H9 (cell line): ENCODE measurements at regions not wholly inside any gene's neighbourhood (a gene's known extent, or its start where the extent isn't known, plus 50 kb on each side); places are given as distances from the start of the nearest gene placed in this dataset.

ENCODE experiments used
- DNase-seq: peaks from one replicate; pipeline ENCODE4 v3.0.0-alpha.2; 2017
- H2AFZ ChIP-seq: one replicate; pipeline ENCODE4 v1.6.1; 2013; ENCODE audit warnings: mild to moderate bottlenecking, low read length, control low read depth, moderate library complexity
- H2AK5ac ChIP-seq: 2 replicates; pipeline ENCODE4 v1.6.1; 2013; ENCODE audit warnings: low read length, control low read depth, mixed read lengths; ENCODE audit not compliant: insufficient read length
- H2BK120ac ChIP-seq: one replicate; pipeline ENCODE4 v1.6.1; 2013; ENCODE audit warnings: low read depth, mild to moderate bottlenecking, low read length, control low read depth, inconsistent platforms; ENCODE audit not compliant: poor library complexity, severe bottlenecking
- H2BK12ac ChIP-seq: 2 replicates; pipeline ENCODE4 v1.6.1; 2013; ENCODE audit warnings: low read length, control low read depth, mixed read lengths, low read depth; ENCODE audit not compliant: insufficient read length
- H2BK15ac ChIP-seq: 2 replicates; pipeline ENCODE4 v1.6.1; 2013; ENCODE audit warnings: low read depth, low read length, control low read depth
- H2BK20ac ChIP-seq: one replicate; pipeline ENCODE4 v1.6.1; 2013; ENCODE audit warnings: low read depth, mild to moderate bottlenecking, low read length, control low read depth, inconsistent platforms; ENCODE audit not compliant: poor library complexity, severe bottlenecking
- H2BK5ac ChIP-seq: 2 replicates; pipeline ENCODE4 v1.6.1; 2013; ENCODE audit warnings: low read length, control low read depth, mixed read lengths; ENCODE audit not compliant: insufficient read length
- H3K14ac ChIP-seq: 2 replicates; pipeline ENCODE4 v1.6.1; 2013; ENCODE audit warnings: low read length, control low read depth; ENCODE audit not compliant: insufficient read depth
- H3K18ac ChIP-seq: 2 replicates; pipeline ENCODE4 v1.6.1; 2013; ENCODE audit warnings: low read depth, mild to moderate bottlenecking, mixed read lengths, low read length, control low read depth; ENCODE audit not compliant: insufficient read length
- H3K23ac ChIP-seq: 2 replicates; pipeline ENCODE4 v1.6.1; 2013; ENCODE audit warnings: low read length, control low read depth, mixed read lengths, low read depth; ENCODE audit not compliant: insufficient read length
- H3K23me2 ChIP-seq: 2 replicates; pipeline ENCODE4 v1.6.1; 2013; ENCODE audit warnings: low read depth, mild to moderate bottlenecking, mixed read lengths, low read length, control low read depth; ENCODE audit not compliant: insufficient read length, poor library complexity, severe bottlenecking
- H3K27ac ChIP-seq: 2 replicates; pipeline ENCODE4 v1.5.1; 2013; ENCODE audit warnings: low read length, control low read depth, mixed read lengths, low read depth; ENCODE audit not compliant: insufficient read length
- H3K27me3 ChIP-seq: 2 replicates; pipeline ENCODE4 v1.6.1; 2013; ENCODE audit warnings: low read length, control low read depth, inconsistent platforms; ENCODE audit not compliant: insufficient read depth
- H3K4ac ChIP-seq: 2 replicates; pipeline ENCODE4 v1.6.1; 2013; ENCODE audit warnings: low read depth, mild to moderate bottlenecking, control low read depth, inconsistent platforms, low read length, moderate library complexity
- H3K4me1 ChIP-seq: 2 replicates; pipeline ENCODE4 v1.6.1; 2013; ENCODE audit warnings: low read length, control low read depth, inconsistent platforms; ENCODE audit not compliant: insufficient read depth
- H3K4me2 ChIP-seq: 2 replicates; pipeline ENCODE4 v1.6.1; 2013; ENCODE audit warnings: low read length, control low read depth, mixed read lengths; ENCODE audit not compliant: insufficient read length, insufficient read depth
- H3K56ac ChIP-seq: 2 replicates; pipeline ENCODE4 v1.6.1; 2013; ENCODE audit warnings: low read depth, mild to moderate bottlenecking, mixed read lengths, low read length, control low read depth; ENCODE audit not compliant: insufficient read length
- H3K79me1 ChIP-seq: 2 replicates; pipeline ENCODE4 v1.6.1; 2013; ENCODE audit warnings: low read depth, mild to moderate bottlenecking, moderate library complexity, low read length, control low read depth, inconsistent platforms; ENCODE audit not compliant: insufficient read depth, poor library complexity, severe bottlenecking
- H3K79me2 ChIP-seq: 2 replicates; pipeline ENCODE4 v1.6.1; 2013; ENCODE audit warnings: low read length, control low read depth, inconsistent platforms; ENCODE audit not compliant: insufficient read depth
- H3K9ac ChIP-seq: 2 replicates; pipeline ENCODE4 v1.6.1; 2013; ENCODE audit warnings: low read length, control low read depth, mixed read lengths; ENCODE audit not compliant: insufficient read length; ENCODE audit errors: extremely low read depth
- H3K9me3 ChIP-seq: one replicate; pipeline ENCODE4 v1.6.1; 2013; ENCODE audit warnings: low read depth, low read length, inconsistent platforms; ENCODE audit not compliant: control insufficient read depth
- H3T11ph ChIP-seq: one replicate; pipeline ENCODE4 v1.6.1; 2013; ENCODE audit warnings: mild to moderate bottlenecking, low read length, control low read depth, inconsistent platforms
- H4K20me1 ChIP-seq: one replicate; pipeline ENCODE4 v1.6.1; 2013; ENCODE audit not compliant: control insufficient read depth, insufficient read length, insufficient read depth
- H4K5ac ChIP-seq: 2 replicates; pipeline ENCODE4 v1.6.1; 2013; ENCODE audit warnings: low read depth, mild to moderate bottlenecking, mixed read lengths, low read length, control low read depth; ENCODE audit not compliant: insufficient read length
- H4K8ac ChIP-seq: replicated peaks from 2 replicates; pipeline ENCODE4 v1.6.1; 2013; ENCODE audit warnings: low read length, control low read depth, mixed read lengths, low read depth; ENCODE audit not compliant: insufficient read length
- H4K91ac ChIP-seq: 2 replicates; pipeline ENCODE4 v1.6.1; 2013; ENCODE audit warnings: low read depth, mild to moderate bottlenecking, moderate library complexity, mixed read lengths, low read length, control low read depth; ENCODE audit not compliant: insufficient read length
- H3K27ac Mint-ChIP-seq, 3 experiments: 2 replicates in 2 of 3; 3 replicates in 1 of 3; pipeline ENCODE4 v1.8.0; 2020 to 2021; ENCODE audit warnings: mixed read lengths in 3 of 3, mild to moderate bottlenecking in 1 of 3, moderate library complexity in 1 of 3
- H3K27me3 Mint-ChIP-seq: 2 replicates; pipeline ENCODE4 v1.8.0; 2021; ENCODE audit warnings: low read depth, mild to moderate bottlenecking, moderate library complexity, mixed read lengths
- H3K36me3 Mint-ChIP-seq, 3 experiments: 2 replicates in 2 of 3; 3 replicates in 1 of 3; pipeline ENCODE4 v1.8.0; 2020 to 2021; ENCODE audit warnings: low read depth in 3 of 3, mixed read lengths in 3 of 3; ENCODE audit not compliant: insufficient read depth in 1 of 3
- H3K4me1 Mint-ChIP-seq, 2 experiments: 2 replicates each; pipeline ENCODE4 v1.8.0; 2020; ENCODE audit warnings: mixed read lengths in 2 of 2
- H3K4me3 Mint-ChIP-seq, 2 experiments: 2 replicates in 1 of 2; 3 replicates in 1 of 2; pipeline ENCODE4 v1.8.0; 2020 to 2021; ENCODE audit warnings: mild to moderate bottlenecking in 2 of 2, mixed read lengths in 2 of 2, moderate library complexity in 1 of 2
- H3K9me3 Mint-ChIP-seq, 2 experiments: 2 replicates in 1 of 2; 3 replicates in 1 of 2; pipeline ENCODE4 v1.8.0; 2020; ENCODE audit warnings: mild to moderate bottlenecking in 2 of 2, mixed read lengths in 2 of 2, moderate library complexity in 1 of 2
- WGBS: extraction: QIAGEN DNeasy Blood & Tissue Kit; methylation state at CpG from one replicate; pipeline ENCODE4 v1.1.7; 2013; ENCODE audit warnings: missing lambda C conversion rate, low lambda C conversion rate, mixed read lengths; ENCODE audit not compliant: insufficient read length; ENCODE audit errors: extremely low coverage; 5-methylcytosine and 5-hydroxymethylcytosine counted together
- TF ChIP-seq, protein P1 (sequence below): fragments of 200-600 bp; sonication (generic); conservative IDR thresholded peaks from 3 replicates; pipeline ENCODE4 v1.8.0; 2021; ENCODE audit warnings: antibody characterized with exemption, mild to moderate bottlenecking

GRCh38 chr20:40575851-40576250, 113.2 kb downstream of the MAFB start:
- Histone ChIP-seq H3K9ac (no peak overlapping the region), H3K27me3 (no peaks in the 10 kb centered on the region), H3K18ac (no peak overlapping the region), H3K4ac (no peak overlapping the region), H3K14ac (no peak overlapping the region), H4K5ac (no peak overlapping the region), H3K23ac (no peak overlapping the region), H3K9me3 (no peaks in the 10 kb centered on the region), H3K4me2 (no peak overlapping the region), H2AK5ac (no peak overlapping the region), H3K4me1 (no peaks in the 10 kb centered on the region), H2BK5ac (no peak overlapping the region), H3T11ph (no peak overlapping the region), H2BK120ac (no peak overlapping the region), H4K20me1 (no peaks in the 10 kb centered on the region), H4K91ac (no peak overlapping the region), H3K79me1 (no peaks in the 10 kb centered on the region), H2BK20ac (no peak overlapping the region), H2AFZ (no peak overlapping the region), H3K27ac (no peak overlapping the region), H3K56ac (no peak overlapping the region), H3K79me2 (no peaks in the 10 kb centered on the region), H2BK12ac (no peak overlapping the region), H3K23me2 (no peaks in the 10 kb centered on the region), H2BK15ac (no peak overlapping the region), H4K8ac (no peak overlapping the region)
- H3K27ac Mint-ChIP-seq = no peak overlapping the region
- peaks cover 0 to 3% of the 10 kb centered on the region in 2 experiments; a peak in 1 of 5 replicates for H3K9me3 Mint-ChIP-seq
- no peaks in the 10 kb centered on the region for H3K36me3 Mint-ChIP-seq
- H3K4me1 Mint-ChIP-seq = no peaks in the 10 kb centered on the region
- DNase-seq = no peak
- no peaks in the 10 kb centered on the region; the same call in 1 of the 2 replicates for H3K27me3 Mint-ChIP-seq
- TF ChIP-seq, protein P1, sequence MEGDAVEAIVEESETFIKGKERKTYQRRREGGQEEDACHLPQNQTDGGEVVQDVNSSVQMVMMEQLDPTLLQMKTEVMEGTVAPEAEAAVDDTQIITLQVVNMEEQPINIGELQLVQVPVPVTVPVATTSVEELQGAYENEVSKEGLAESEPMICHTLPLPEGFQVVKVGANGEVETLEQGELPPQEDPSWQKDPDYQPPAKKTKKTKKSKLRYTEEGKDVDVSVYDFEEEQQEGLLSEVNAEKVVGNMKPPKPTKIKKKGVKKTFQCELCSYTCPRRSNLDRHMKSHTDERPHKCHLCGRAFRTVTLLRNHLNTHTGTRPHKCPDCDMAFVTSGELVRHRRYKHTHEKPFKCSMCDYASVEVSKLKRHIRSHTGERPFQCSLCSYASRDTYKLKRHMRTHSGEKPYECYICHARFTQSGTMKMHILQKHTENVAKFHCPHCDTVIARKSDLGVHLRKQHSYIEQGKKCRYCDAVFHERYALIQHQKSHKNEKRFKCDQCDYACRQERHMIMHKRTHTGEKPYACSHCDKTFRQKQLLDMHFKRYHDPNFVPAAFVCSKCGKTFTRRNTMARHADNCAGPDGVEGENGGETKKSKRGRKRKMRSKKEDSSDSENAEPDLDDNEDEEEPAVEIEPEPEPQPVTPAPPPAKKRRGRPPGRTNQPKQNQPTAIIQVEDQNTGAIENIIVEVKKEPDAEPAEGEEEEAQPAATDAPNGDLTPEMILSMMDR = no peak
- WGBS = no CpG with 5 or more reads among the region's 4 CpGs
- H3K4me3 Mint-ChIP-seq = no peak overlapping the region
